Skeletal muscle satellite cell (primary cell): ENCODE measurements at regions not wholly inside any gene's neighbourhood (a gene's known extent, or its start where the extent isn't known, plus 50 kb on each side); places are given as distances from the start of the nearest gene placed in this dataset. TPM values are rescaled to one million over a fixed set of nuclear protein-coding genes. Genes with fewer than 3 reads are reported as not detected.

Source experiments
- H3K27me3 ChIP-seq: 2 replicates; pipeline ENCODE4 v1.7.0; 2013; ENCODE audit warnings: low read length; ENCODE audit not compliant: control insufficient read depth, insufficient read depth
- H3K36me3 ChIP-seq: 2 replicates; pipeline ENCODE4 v1.7.0; 2013; ENCODE audit warnings: mild to moderate bottlenecking, control low read depth, low read length; ENCODE audit not compliant: insufficient read depth
- H3K4me1 ChIP-seq: 2 replicates; pipeline ENCODE4 v1.7.0; 2013; ENCODE audit warnings: low read length; ENCODE audit not compliant: control insufficient read depth, insufficient read depth
- H3K4me2 ChIP-seq: 2 replicates; pipeline ENCODE4 v1.7.0; 2013; ENCODE audit warnings: mild to moderate bottlenecking, low read length
- H3K4me3 ChIP-seq: 2 replicates; pipeline ENCODE4 v1.7.0; 2013; ENCODE audit warnings: low read length
- H3K9ac ChIP-seq: 2 replicates; pipeline ENCODE4 v1.7.0; 2013; ENCODE audit warnings: mild to moderate bottlenecking, low read depth, low read length, moderate library complexity
- H3K9me3 ChIP-seq: replicated peaks from 2 replicates; pipeline ENCODE4 v1.7.0; 2013; ENCODE audit warnings: mild to moderate bottlenecking, control low read depth, low read length
- small RNA-seq: library from RNA; depleted of rRNA; stranded (forward); fragments of <200 nt; gene quantifications from one replicate; pipeline ENCODE3, GENCODE V24; 2012

GRCh38 chr4:54806351-54806750, 148.6 kb downstream of the KIT start:
- Histone ChIP-seq H3K4me2 (no peak overlapping the region), H3K9me3 (no peaks in the 10 kb centered on the region), H3K36me3 (no peaks in the 10 kb centered on the region), H3K27me3 (no peaks in the 10 kb centered on the region), H3K4me1 (no peaks in the 10 kb centered on the region), H3K9ac (no peak overlapping the region), H3K4me3 (no peak overlapping the region)

GRCh38 chr4:54802336-54802735, 144.6 kb downstream of the KIT start:
- Histone ChIP-seq H3K4me2 (no peak overlapping the region), H3K9ac (no peak overlapping the region), H3K36me3 (no peaks in the 10 kb centered on the region), H3K4me1 (no peaks in the 10 kb centered on the region), H3K27me3 (no peaks in the 10 kb centered on the region), H3K4me3 (no peak overlapping the region), H3K9me3 (no peaks in the 10 kb centered on the region)

GRCh38 chr4:54800831-54801530, 143.2 kb downstream of the KIT start:
- Histone ChIP-seq H3K27me3 (no peaks in the 10 kb centered on the region), H3K36me3 (no peaks in the 10 kb centered on the region), H3K4me2 (no peak overlapping the region), H3K4me3 (no peak overlapping the region), H3K9me3 (no peaks in the 10 kb centered on the region), H3K9ac (no peak overlapping the region), H3K4me1 (no peaks in the 10 kb centered on the region)

GRCh38 chr4:54794579-54794978, 136.8 kb downstream of the KIT start:
- no peaks in the 10 kb centered on the region for H3K36me3 ChIP-seq

GRCh38 chr4:54793856-54794422, 136.2 kb downstream of the KIT start:
- H3K4me2 ChIP-seq: no peak overlapping the region
- no peaks in the 10 kb centered on the region for H3K4me1 ChIP-seq
- H3K36me3 ChIP-seq: no peaks in the 10 kb centered on the region
- no peaks in the 10 kb centered on the region for H3K9me3 ChIP-seq
- H3K27me3 ChIP-seq: no peaks in the 10 kb centered on the region
- no peak overlapping the region for H3K4me3 ChIP-seq
- no peak overlapping the region for H3K9ac ChIP-seq

More at GRCh38 chr4:54794579-54794978, 136.8 kb downstream of the KIT start:
- Histone ChIP-seq H3K4me1 (no peaks in the 10 kb centered on the region), H3K9me3 (no peaks in the 10 kb centered on the region), H3K4me2 (no peak overlapping the region), H3K27me3 (no peaks in the 10 kb centered on the region), H3K4me3 (no peak overlapping the region), H3K9ac (no peak overlapping the region)

Small RNA genes in the stretch of these regions (small RNA-seq; reads per million reads assigned to genes)
- not detected for gene RPL38P3
